Right lobe of liver (tissue), 4 donors: ENCODE measurements at regions not wholly inside any gene's neighbourhood (a gene's known extent, or its start where the extent isn't known, plus 50 kb on each side); places are given as distances from the start of the nearest gene placed in this dataset.

Experiments
- POLR2A ChIP-seq: fragments of 450-650 bp; IDR thresholded peaks from one replicate; pipeline ENCODE4 v1.6.1; 2017; ENCODE audit warnings: antibody characterized with exemption, mild to moderate bottlenecking
- TF ChIP-seq, protein P1 (sequence below), 4 donors: fragments of 200-600 bp in 3 of 4; fragments of 450-650 bp in 1 of 4; IDR thresholded peaks; one replicate each; pipeline versions ENCODE4 v1.5.1 to v1.8.0; 2016 to 2022; ENCODE audit warnings: antibody characterized with exemption in 4 of 4, mild to moderate bottlenecking in 2 of 4
- donor health status: DM: no; HTN: no; CAD: no.
- donor health status: DM: no; HTN: no; CAD: no.
- donor health status: DM: no; HTN: yes; CAD: no.

DNA sequence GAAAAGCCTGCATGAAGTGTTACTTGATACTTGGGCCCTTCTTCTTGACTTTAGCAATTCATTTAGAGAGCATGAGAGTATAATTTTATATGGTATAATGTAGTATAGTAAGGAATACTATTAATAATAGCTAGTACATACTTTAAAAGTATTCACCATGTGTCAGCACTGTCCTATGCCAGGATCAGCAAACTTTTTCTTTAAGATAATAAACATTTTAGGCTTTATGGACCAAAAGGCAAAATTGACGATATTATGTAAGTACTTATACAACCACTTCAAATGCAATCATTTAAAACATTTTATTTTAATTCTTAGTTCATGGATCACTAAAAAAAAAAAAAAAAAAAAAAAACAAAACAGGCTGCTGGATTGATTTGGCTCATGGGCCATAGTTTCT is 163.9 kb downstream of the IBTK start:
- TF ChIP-seq, protein P1, sequence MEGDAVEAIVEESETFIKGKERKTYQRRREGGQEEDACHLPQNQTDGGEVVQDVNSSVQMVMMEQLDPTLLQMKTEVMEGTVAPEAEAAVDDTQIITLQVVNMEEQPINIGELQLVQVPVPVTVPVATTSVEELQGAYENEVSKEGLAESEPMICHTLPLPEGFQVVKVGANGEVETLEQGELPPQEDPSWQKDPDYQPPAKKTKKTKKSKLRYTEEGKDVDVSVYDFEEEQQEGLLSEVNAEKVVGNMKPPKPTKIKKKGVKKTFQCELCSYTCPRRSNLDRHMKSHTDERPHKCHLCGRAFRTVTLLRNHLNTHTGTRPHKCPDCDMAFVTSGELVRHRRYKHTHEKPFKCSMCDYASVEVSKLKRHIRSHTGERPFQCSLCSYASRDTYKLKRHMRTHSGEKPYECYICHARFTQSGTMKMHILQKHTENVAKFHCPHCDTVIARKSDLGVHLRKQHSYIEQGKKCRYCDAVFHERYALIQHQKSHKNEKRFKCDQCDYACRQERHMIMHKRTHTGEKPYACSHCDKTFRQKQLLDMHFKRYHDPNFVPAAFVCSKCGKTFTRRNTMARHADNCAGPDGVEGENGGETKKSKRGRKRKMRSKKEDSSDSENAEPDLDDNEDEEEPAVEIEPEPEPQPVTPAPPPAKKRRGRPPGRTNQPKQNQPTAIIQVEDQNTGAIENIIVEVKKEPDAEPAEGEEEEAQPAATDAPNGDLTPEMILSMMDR (IDR thresholded peaks at IDR 0.05) = no peak
- no peak for TF ChIP-seq POLR2A
